ENCODE measurements at regions not wholly inside any gene's neighbourhood (a gene's known extent, or its start where the extent isn't known, plus 50 kb on each side); places are given as distances from the start of the nearest gene placed in this dataset.

- TF ChIP-seq EZH2phosphoT487 (IDR thresholded peaks at IDR 0.05; ENCODE audit: low read depth, severe bottlenecking, unreplicated experiment) (no peak), EZH2 (IDR thresholded peaks at IDR 0.05; ENCODE audit: borderline replicate concordance) (no peak)
- TF ChIP-seq, protein P1, sequence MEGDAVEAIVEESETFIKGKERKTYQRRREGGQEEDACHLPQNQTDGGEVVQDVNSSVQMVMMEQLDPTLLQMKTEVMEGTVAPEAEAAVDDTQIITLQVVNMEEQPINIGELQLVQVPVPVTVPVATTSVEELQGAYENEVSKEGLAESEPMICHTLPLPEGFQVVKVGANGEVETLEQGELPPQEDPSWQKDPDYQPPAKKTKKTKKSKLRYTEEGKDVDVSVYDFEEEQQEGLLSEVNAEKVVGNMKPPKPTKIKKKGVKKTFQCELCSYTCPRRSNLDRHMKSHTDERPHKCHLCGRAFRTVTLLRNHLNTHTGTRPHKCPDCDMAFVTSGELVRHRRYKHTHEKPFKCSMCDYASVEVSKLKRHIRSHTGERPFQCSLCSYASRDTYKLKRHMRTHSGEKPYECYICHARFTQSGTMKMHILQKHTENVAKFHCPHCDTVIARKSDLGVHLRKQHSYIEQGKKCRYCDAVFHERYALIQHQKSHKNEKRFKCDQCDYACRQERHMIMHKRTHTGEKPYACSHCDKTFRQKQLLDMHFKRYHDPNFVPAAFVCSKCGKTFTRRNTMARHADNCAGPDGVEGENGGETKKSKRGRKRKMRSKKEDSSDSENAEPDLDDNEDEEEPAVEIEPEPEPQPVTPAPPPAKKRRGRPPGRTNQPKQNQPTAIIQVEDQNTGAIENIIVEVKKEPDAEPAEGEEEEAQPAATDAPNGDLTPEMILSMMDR (IDR thresholded peaks at IDR 0.05; ENCODE audit: poor library complexity) = no peak
- Histone ChIP-seq H3K27me3 (peaks cover 8% of the 10 kb centered on the region), H3K4me3 (no peak overlapping the region), H3K27ac (no peak overlapping the region), H3K79me2 (no peaks in the 10 kb centered on the region), H2AFZ (no peak overlapping the region), H3K9me2 (replicated peaks; ENCODE audit: insufficient read depth) (no peaks in the 10 kb centered on the region), H3K36me3 (replicated peaks; ENCODE audit: insufficient read depth, low read depth) (no peaks in the 10 kb centered on the region), H3K9me3 (ENCODE audit: low read depth) (no peaks in the 10 kb centered on the region), H3K4me1 (ENCODE audit: insufficient read depth) (no peaks in the 10 kb centered on the region), H4K20me1 (ENCODE audit: insufficient read depth, poor library complexity, severe bottlenecking) (no peaks in the 10 kb centered on the region), H3K4me2 (no peak overlapping the region)
- no peak for DNase-seq (ENCODE audit: low spot score)
- 52% methylated on average over 2 of the region's 2 CpGs for WGBS (ENCODE audit: low lambda C conversion rate, missing lambda C conversion rate)
Measured at GRCh38 chr14:98015921-98016320, 1218.7 kb downstream of the VRK1 start.

- no peaks in the 10 kb centered on the region for H3K9me2 ChIP-seq (replicated peaks; ENCODE audit: insufficient read depth)
- H4K20me1 ChIP-seq (ENCODE audit: insufficient read depth, poor library complexity, severe bottlenecking) = no peaks in the 10 kb centered on the region
- DNase-seq (ENCODE audit: low spot score) = no peak
- H3K4me2 ChIP-seq = no peak overlapping the region
- no peaks in the 10 kb centered on the region for H3K36me3 ChIP-seq (replicated peaks; ENCODE audit: insufficient read depth, low read depth)
- H3K4me3 ChIP-seq = no peak overlapping the region
- H3K4me1 ChIP-seq (ENCODE audit: insufficient read depth) = no peaks in the 10 kb centered on the region
- H3K79me2 ChIP-seq = no peaks in the 10 kb centered on the region
- H2AFZ ChIP-seq = no peak overlapping the region
- H3K27ac ChIP-seq = no peak overlapping the region
- TF ChIP-seq, protein P1 (IDR thresholded peaks at IDR 0.05; ENCODE audit: poor library complexity) = no peak
- TF ChIP-seq EZH2 (IDR thresholded peaks at IDR 0.05; ENCODE audit: borderline replicate concordance) = no peak
- TF ChIP-seq EZH2phosphoT487 (IDR thresholded peaks at IDR 0.05; ENCODE audit: low read depth, severe bottlenecking, unreplicated experiment) = no peak
- H3K9me3 ChIP-seq (ENCODE audit: low read depth) = no peaks in the 10 kb centered on the region
- peaks cover 8% of the 10 kb centered on the region for H3K27me3 ChIP-seq
- WGBS (ENCODE audit: low lambda C conversion rate, missing lambda C conversion rate) = 70% methylated on average over 2 of the region's 2 CpGs
Measured at GRCh38 chr14:98018628-98019027, 1221.4 kb downstream of the VRK1 start.

GRCh38 chr14:98022541-98023520 lies 1225.6 kb downstream of the VRK1 start:
- H3K4me1 ChIP-seq (ENCODE audit: insufficient read depth) = no peaks in the 10 kb centered on the region
- H3K27ac ChIP-seq = no peak overlapping the region
- no peaks in the 10 kb centered on the region for H3K9me3 ChIP-seq (ENCODE audit: low read depth)
- H3K27me3 ChIP-seq = peaks cover 4% of the 10 kb centered on the region
- DNase-seq (ENCODE audit: low spot score) = no peak
- whole genome bisulfite sequencing (ENCODE audit: low lambda C conversion rate, missing lambda C conversion rate) = 65% methylated on average over 11 of the region's 11 CpGs
- H3K36me3 ChIP-seq (replicated peaks; ENCODE audit: insufficient read depth, low read depth) = no peaks in the 10 kb centered on the region
- TF ChIP-seq, protein P1 (IDR thresholded peaks at IDR 0.05; ENCODE audit: poor library complexity) = no peak
- TF ChIP-seq EZH2 (IDR thresholded peaks at IDR 0.05; ENCODE audit: borderline replicate concordance) (no peak), EZH2phosphoT487 (IDR thresholded peaks at IDR 0.05; ENCODE audit: low read depth, severe bottlenecking, unreplicated experiment) (no peak)
- no peaks in the 10 kb centered on the region for H3K79me2 ChIP-seq
- no peaks in the 10 kb centered on the region for H4K20me1 ChIP-seq (ENCODE audit: insufficient read depth, poor library complexity, severe bottlenecking)
- H2AFZ ChIP-seq = no peak overlapping the region
- H3K9me2 ChIP-seq (replicated peaks; ENCODE audit: insufficient read depth) = no peaks in the 10 kb centered on the region
- H3K4me2 ChIP-seq = no peak overlapping the region
- H3K4me3 ChIP-seq = no peak overlapping the region
